GM18520 (cell line): ENCODE measurements at regions not wholly inside any gene's neighbourhood (a gene's known extent, or its start where the extent isn't known, plus 50 kb on each side); places are given as distances from the start of the nearest gene placed in this dataset.

Source experiments
- ATAC-seq: cut with Tn5 transposase; IDR thresholded peaks from one replicate; pipeline ENCODE4 v1.9.1; 2021; ENCODE audit not compliant: unreplicated experiment

DNA sequence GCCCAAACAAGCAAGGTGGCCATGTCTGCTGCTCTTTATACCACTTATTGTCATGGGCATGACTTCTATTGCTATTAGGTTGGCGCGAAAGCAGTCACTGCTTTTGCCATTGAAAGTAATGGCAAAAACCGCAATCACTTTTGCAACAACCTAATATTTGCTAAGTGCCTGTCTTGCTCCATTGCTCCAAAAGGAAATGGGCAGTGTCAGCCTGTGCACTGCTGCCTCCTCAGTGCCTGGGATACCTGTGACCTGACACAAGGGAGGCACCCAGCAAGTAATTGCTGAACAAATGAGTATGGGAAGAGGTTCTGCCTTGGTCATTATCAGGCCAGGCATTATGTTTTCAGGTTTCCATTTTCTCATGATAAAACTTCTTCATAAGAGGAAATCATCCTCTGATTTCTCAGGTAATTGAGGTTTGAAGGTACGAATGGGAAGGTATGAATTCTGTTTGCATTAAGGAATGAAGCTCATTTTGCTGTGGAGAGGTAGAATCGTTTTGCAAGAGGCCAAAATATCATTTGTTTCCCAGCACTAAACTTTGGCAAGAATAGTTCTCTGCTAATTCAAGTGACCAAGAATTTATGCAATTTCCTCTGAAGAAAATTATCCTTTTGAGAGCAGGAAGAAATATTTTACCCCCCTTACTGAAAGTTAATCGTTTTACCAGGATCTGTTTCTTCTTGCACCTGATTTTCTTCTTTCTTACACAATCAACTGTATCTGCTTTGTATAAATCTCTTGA lies 128.4 kb upstream of the SPRY2 start:
- no peak for ATAC-seq

DNA sequence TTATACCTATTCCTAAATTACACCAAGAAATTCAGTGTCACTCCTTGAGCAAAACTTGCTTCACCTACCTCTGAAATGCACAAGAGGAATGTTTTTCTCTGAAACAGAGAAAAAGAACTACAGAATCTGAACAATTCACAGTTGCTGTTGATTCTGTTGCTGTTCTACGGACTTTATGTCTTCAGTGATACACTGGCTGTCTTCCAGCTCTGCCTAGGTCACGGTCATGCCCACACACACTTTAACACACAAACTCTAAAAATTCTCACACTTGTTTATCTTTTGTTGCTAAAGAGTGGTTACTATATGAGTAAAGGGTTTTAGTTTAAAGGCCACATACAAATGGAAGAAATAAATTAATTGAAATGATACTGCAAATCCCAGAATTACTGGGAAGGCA lies 124.4 kb upstream of the SPRY2 start:
- no peak for ATAC-seq

DNA sequence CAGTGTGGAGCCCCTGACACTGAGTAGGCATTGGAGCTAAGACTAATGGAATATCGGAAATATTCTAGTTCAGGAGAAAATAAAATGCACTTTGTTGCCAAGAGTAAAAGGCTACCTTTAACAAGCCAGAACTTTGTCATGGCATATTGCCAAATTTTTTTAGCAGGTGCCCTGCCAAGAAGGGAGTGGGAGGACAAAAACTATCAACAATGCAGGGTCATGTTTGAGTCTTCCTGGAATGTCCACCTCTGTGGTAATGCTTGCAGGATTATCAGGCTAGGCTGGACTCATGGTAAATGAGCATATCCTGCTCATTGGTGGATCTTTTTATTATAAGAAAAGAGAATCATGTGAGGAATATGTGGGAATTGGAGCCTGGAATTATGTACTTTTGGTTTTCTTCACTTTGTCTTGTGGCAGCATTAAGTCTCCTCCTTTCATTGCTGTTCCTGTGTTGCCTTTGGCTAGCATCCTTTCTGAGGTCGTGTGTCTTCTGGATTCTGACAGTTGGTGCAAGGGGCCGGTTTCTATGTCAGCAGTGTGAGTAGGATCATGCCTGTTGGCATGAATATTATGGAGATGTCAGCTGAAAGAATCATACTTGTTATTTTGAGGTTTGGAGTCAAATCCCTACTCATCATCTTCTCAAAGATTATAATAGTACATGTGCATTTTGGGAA lies 122.9 kb upstream of the SPRY2 start:
- ATAC-seq = no peak

DNA sequence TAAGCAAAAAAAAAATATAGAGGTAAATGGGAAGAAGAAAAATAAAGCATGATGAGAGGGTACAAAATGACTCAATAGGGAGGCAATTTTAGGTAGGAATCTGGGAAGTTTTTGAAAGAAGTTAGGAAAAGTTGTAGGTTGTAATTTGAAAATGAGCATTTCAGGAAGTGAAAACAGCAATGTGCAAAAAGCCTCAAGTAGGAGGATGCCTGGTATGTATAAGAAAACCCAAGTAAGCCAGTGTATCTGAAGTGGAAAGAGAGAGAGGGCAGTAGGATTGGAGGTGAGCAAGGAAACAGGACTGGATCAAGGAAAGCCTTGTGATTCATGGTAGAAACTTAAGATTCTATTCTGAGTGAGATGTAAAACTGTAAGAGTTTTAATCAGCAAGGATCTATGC lies 121.6 kb upstream of the SPRY2 start:
- no peak for ATAC-seq

DNA sequence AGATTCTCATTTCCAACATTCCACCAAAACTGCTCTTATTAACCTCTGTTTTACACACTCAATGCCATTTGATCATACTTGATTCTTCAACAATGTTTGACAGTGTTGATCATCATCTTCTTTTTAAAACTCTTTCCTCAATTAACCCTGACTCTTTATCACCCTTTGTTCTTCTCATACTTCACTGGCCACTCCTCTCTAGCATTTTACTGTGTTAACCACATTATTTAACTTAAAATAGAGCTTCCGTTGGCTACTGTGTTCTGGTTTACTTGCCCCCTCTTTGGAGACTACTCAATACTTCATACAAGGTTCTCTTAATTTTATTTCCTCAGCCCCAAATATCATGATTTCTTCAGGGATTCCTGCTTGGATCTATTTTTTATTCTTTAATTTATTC lies 121.1 kb upstream of the SPRY2 start:
- ATAC-seq = no peak

DNA sequence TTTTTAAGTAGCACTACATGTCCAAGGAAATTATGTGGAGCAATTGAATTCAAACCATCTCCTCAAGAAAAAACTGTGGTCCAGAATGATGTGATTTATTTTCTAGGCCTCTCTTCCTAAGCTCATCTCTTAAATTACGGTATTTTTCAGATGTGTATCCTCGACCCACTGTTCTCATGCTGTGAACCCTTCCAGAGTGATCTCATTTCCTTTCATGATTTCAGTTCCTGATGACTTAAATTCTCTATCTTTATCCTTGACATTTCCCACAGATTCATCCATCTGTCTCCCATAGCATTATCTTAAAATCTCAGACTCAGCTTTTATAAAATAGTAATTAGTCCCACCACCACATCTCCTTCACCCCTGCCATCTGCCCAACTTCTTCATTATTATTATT lies 117.6 kb upstream of the SPRY2 start:
- ATAC-seq = no peak

DNA sequence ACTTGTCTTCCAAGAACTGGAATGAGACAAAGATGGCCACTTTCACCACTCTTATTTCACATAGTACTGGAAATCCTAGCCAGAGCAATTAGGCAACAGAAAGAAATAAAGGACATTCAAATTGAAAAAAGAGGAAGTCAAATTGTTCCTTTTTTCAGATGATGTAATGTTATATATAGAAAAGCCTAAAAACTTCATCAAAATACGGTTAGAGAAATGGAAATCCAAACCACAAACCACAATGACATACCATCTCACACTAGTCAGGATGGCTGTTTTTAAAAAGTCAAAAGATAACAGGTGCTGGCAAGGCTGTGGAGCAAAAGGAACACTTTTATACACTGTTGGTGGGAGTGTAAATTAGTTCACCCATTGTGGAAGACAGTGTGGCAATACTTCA lies 113.3 kb upstream of the SPRY2 start:
- ATAC-seq = peak; percentile 84

DNA sequence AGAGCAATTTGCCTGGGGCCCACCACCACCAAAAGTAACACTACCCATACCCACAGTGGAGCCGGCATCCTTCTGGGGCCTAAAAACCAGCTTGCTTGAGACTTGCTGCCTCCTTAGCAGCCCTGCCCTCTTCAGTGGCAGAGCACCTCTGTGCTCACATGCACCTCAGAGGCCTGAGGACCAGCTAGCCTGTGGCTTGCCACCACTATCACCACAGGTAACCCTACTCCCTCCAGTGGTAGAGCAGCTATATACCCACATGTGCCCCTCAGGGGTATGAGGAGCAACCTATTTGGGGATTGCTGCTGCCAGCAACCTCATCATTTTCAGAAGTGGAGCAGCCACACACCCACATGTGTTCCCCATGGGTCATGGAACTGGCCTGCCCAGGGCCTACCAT lies 111.4 kb upstream of the SPRY2 start:
- no peak for ATAC-seq

DNA sequence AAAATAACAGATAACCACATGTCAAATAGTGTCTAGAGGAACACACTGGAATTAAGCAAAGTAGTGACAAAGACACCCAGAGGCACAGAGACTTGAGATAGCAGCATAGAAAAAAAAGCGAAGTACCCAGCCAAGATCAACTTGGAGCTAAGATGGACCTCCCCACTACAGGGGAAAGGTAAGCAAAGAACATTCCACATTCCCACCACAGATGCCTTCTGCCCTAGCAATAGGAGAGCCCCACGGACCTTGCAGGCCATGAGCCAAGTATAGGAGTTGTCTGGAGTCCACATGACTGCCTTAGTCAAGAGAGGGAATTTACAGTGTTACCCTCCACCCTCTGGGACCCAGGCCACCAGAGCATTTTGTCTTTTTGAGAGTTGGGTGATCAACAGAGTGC lies 110.7 kb upstream of the SPRY2 start:
- no peak for ATAC-seq

DNA sequence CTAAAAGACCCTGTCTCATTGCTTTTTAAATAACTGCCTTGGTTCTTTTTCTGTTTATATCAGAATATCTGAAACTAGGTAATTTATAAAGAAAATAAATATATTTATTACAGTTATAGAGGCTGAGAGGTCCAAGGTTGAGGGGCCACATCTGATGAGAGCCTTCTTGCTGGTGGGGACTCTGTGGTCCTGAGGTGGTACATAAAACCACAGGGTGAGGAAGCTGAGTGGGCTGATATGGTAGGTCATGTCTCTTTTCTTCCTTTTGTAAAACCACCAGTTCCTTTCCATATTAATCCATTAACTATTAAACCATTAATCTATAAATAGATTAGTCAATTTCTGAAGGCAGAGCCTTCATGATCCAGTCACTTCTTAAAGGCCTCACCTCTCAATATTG lies 109.5 kb upstream of the SPRY2 start:
- no peak for ATAC-seq

DNA sequence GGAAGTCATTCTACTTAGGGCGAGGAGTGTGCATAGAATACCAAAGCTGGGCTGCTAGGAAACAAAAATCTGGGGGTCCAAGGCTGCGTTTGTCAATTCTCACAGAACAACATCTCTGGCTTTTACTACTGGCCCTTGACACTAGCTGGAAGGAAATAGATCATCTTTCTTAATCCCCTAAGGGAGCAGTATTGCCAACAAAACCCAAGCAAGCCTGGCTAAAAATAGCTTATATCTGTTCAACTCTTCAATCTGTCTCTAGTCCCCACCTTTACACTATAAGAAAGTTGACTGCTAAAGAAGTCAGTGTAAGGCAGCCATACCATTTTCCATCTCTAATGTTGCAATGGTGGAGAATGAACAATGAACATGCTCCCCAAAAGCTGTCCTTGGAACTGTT lies 107.8 kb upstream of the SPRY2 start:
- no peak for ATAC-seq

DNA sequence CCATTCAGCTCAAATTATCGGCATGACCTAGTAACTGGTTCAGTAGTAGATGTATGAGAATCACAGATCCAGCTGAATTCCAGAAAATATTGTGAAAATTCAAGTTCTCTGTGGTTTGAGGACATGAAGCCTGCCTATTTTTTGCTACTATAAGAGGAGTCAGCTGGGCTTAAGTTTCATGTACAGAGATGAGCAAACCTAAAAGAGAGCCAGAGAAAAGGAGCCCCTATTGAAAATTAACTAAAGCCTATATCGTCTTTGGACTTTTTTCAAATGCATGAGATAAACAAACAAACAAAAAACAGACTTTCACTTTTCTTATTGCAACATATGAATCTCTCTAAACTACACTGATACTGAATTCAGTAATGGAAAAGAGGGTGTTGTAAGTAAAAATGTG lies 106.8 kb upstream of the SPRY2 start:
- no peak for ATAC-seq

DNA sequence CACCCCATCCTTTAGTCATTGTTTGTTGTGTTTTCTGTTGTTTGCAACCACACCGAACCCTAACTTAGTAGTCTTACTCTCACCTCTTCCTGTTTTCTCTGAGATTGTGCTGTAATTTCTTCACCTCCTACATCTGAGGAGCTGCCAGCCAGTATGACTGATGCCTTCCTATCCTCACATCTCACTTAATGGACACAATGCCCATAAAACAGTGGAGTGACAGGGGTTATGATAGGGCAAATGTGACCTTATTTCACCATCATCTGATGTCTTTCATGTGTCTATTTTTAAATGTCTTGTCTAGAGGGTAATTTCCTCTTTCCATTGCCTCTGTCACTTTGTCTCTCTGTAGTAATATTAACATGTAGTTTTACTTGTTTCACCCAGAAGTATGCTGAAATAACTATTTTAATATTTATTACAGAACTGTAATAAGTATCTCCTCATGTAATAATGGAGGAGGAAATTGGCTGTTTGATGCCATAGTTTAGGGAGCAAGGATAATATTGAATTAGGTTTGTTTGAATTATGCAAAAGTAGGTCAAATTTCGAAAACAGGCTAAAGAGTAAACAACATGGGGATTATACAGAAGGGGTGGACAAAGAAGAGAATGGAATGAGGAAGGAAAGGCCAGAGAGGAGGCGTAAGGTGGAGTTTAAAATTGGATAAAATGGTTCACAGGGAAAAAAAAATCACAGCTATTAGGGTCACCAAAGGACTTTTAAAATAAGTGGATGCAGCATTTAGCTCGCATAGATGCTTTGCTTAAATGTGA lies 103.5 kb upstream of the SPRY2 start:
- no peak for ATAC-seq

DNA sequence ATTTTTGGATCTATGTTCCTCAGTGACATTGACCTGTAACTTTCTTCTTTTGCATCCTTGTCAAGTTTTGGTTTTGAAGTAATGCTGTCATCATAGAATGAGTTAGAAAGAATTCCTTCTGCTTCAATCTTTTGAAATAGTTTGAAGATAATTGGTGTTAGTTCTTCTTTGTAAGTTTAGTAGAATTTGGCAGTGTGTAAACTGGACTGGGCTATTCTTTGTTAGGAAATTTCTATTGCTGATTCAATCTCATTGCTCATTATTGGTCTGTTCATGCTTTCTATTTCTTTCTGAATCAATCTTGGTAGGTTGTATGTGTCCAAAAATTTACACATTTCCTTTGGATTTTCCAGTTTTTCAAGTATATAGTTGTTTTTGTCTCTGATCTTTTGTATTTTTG lies 101.7 kb upstream of the SPRY2 start:
- no peak for ATAC-seq

DNA sequence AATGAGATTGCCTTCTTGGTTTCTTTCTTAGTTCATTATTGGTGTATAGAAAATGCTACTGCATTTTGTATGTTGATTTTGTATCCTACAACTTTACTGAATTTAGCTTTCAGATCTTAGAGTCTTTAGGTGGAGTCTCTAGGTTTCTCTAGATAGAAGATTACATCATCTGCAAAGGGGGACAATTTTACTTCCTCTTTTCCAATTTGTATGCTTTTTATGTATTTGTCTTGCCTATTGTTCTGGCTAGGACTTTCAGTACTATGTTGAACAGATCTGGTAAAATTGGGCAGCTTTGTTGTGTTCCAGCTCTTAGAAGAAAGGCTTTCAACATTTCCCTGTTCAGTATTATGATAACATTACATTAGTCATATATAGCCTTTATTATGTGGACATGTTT lies 101.0 kb upstream of the SPRY2 start:
- ATAC-seq = peak; percentile 45

DNA sequence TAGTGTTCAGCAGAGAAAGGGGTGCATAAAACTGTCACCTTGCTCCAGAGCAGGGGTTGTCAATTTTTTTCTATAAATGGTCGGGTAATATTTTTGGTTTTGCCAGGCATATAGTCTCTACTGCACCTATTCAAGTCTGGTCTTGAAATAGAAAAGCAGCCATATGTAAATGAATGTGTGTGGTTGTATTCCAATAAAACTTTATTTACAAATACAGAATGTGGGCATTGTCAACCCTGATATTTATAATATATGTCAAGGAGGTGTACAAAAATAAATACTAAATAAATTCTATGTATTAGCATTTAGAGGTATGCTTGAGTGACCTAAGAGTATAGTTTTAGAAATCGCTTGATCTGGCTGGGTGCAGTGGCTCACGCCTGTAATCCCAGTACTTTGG lies 97.6 kb upstream of the SPRY2 start:
- ATAC-seq = no peak

DNA sequence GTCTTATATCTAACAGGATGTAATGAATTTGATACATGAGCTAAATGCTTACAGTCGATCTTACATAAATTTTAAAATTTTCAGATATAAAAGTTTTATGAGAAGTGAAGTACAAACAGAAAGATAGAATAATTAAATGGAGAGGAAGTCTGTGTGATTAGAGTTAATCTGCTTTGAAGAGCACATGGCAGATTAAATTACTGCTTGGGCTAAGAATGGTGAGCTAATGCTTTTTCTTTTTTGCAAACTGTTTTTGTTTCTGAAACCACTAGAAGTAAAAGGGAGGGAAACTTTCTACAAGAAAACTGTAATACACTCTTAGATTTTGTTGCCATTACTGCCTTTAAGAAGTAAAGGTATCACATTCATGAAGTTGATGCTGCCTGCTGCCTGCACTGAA lies 96.3 kb upstream of the SPRY2 start:
- ATAC-seq = no peak

DNA sequence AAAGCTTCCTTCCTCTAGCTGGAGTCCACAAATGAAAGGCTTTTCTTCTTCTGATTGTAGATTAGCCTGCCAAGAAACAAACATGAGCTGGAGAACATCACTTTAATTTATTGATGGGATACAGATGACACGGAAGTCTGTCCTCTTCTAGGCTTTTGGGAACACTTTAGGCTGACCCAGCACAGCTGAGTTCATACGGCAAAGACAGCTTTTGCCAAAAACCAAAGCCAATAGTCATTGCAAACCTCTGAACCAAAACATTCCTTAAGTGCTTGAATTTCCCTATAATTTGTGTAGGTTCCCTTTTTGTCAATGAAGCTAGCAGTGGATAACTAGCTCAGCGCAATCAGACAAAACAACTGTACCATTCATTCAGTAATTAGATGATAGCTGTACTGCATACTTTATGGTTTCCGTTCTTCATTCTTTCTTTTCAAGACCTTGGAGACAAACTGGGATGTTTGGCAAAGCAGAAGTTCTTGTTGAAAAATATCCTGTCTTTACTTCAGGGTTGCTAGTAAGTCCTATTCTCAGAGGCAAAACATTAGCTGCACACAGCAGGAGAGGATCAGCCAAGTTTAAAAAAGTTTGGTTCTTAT lies 95.7 kb upstream of the SPRY2 start:
- no peak for ATAC-seq

DNA sequence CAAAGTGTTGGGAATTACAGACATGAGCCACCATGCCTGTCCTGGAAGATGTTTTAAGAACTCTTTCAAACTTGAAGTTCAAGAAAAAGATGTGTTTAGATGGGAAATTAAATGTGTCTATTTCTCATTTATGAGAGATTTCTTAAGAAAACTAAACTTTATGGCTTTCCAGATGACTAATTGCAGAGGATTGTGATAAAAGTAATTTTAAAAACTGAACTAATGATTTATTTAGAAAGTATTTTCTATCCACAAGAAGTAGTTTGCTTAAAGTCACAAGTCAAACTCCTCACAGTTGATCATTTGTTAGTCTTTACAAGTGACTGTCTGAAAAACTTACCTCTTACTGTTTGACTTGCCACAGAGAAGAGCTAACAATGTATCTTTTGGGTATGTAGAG lies 89.6 kb upstream of the SPRY2 start:
- no peak for ATAC-seq

DNA sequence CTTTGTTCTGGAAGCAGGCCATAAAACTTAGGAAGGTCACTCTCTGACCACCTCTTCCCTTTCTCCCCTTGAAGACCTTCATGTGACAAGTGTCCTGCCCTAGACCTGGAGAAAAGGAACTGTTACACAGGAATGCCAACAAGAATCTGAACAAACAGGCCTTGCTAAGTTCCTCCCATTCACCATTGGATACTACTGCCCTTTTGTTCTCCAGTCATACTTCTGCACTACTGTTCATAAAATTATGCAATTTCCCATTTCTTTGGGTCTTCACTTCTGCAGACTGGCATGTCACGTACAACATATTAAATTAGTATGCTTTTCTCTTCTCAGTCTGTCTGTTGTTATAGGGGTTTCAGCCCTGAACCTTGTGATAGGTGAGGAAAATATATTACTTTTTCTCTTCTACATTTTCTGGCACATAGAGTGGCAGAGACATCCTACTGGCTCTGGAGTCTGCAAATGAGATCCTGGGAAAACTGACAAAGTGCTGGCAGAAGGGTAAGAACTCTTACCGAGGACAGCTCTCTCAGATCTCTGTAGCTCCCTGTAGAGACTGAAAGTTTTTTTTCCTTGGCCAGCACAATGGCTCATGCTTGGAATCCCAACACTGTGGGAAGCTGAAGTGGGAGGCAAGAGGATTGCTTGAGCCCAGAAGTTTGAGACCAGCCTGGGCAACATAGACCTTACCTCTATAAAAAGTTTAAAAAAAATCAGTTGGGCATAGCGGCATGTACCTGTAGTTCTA lies 87.6 kb upstream of the SPRY2 start:
- no peak for ATAC-seq

DNA sequence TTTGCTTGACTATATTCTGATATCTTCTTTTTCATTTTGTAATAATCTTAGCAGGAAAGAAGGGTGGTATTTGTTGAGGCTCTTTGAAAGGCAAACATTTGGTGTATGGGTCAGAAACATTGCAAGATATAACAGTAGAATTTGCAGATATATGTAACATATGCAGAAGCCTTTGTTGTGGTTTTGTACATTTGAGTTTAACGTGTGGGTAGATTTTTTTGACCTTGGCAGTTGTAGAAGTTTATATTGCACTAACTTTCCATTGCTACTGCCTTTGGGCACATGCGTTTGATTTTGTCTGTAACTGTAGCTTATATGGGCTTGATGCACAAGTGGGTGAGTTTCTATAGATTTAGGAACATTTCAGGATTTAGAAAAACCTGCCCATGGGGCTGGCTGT lies 78.5 kb upstream of the SPRY2 start:
- ATAC-seq = no peak
